ENCODE measurements at regions not wholly inside any gene's neighbourhood (a gene's known extent, or its start where the extent isn't known, plus 50 kb on each side); places are given as distances from the start of the nearest gene placed in this dataset.

- TF ChIP-seq, protein P1, sequence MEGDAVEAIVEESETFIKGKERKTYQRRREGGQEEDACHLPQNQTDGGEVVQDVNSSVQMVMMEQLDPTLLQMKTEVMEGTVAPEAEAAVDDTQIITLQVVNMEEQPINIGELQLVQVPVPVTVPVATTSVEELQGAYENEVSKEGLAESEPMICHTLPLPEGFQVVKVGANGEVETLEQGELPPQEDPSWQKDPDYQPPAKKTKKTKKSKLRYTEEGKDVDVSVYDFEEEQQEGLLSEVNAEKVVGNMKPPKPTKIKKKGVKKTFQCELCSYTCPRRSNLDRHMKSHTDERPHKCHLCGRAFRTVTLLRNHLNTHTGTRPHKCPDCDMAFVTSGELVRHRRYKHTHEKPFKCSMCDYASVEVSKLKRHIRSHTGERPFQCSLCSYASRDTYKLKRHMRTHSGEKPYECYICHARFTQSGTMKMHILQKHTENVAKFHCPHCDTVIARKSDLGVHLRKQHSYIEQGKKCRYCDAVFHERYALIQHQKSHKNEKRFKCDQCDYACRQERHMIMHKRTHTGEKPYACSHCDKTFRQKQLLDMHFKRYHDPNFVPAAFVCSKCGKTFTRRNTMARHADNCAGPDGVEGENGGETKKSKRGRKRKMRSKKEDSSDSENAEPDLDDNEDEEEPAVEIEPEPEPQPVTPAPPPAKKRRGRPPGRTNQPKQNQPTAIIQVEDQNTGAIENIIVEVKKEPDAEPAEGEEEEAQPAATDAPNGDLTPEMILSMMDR (tag by site-specific recombination; IDR thresholded peaks at IDR 0.05) = no peak
- TF ChIP-seq ZNF416 (tag by site-specific recombination; IDR thresholded peaks at IDR 0.05) = no peak
- TF ChIP-seq, protein P2, sequence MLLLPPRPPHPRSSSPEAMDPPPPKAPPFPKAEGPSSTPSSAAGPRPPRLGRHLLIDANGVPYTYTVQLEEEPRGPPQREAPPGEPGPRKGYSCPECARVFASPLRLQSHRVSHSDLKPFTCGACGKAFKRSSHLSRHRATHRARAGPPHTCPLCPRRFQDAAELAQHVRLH (tag by site-specific recombination; IDR thresholded peaks at IDR 0.05) = no peak
- no peak for TF ChIP-seq ZNF549 (tag by site-specific recombination; IDR thresholded peaks at IDR 0.05)
- no peak for TF ChIP-seq ZNF473 (tag by site-specific recombination; IDR thresholded peaks at IDR 0.05)
- TF ChIP-seq, protein P3, sequence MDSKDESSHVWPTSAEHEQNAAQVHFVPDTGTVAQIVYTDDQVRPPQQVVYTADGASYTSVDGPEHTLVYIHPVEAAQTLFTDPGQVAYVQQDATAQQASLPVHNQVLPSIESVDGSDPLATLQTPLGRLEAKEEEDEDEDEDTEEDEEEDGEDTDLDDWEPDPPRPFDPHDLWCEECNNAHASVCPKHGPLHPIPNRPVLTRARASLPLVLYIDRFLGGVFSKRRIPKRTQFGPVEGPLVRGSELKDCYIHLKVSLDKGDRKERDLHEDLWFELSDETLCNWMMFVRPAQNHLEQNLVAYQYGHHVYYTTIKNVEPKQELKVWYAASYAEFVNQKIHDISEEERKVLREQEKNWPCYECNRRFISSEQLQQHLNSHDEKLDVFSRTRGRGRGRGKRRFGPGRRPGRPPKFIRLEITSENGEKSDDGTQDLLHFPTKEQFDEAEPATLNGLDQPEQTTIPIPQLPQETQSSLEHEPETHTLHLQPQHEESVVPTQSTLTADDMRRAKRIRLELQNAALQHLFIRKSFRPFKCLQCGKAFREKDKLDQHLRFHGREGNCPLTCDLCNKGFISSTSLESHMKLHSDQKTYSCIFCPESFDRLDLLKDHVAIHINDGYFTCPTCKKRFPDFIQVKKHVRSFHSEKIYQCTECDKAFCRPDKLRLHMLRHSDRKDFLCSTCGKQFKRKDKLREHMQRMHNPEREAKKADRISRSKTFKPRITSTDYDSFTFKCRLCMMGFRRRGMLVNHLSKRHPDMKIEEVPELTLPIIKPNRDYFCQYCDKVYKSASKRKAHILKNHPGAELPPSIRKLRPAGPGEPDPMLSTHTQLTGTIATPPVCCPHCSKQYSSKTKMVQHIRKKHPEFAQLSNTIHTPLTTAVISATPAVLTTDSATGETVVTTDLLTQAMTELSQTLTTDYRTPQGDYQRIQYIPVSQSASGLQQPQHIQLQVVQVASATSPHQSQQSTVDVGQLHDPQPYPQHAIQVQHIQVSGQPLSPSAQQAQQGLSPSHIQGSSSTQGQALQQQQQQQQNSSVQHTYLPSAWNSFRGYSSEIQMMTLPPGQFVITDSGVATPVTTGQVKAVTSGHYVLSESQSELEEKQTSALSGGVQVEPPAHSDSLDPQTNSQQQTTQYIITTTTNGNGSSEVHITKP (tag by site-specific recombination; IDR thresholded peaks at IDR 0.05) = no peak
- TF ChIP-seq ZBTB8A (tag by site-specific recombination; IDR thresholded peaks at IDR 0.05) = no peak
- no peak for TF ChIP-seq KLF9 (tag by site-specific recombination; IDR thresholded peaks at IDR 0.05; ENCODE audit: low read depth)
Observed at GRCh38 chr6:19925533-19925932, 88.4 kb downstream of the ID4 start.
